ENCODE measurements at regions not wholly inside any gene's neighbourhood (a gene's known extent, or its start where the extent isn't known, plus 50 kb on each side); places are given as distances from the start of the nearest gene placed in this dataset.
"Not testable (repeated sequence)": the region's sequence is repeated elsewhere in the genome, so short reads cannot be mapped to it uniquely, and the experiment has no call there.

- no peak for TF ChIP-seq CTCF (IDR thresholded peaks at IDR 0.05)
- no peak overlapping the region for H3K27ac ChIP-seq
Measured at GRCh38 chr5:164317676-164318075, 812.3 kb downstream of the MAT2B start.

GRCh38 chr5:164319161-164319560 lies 813.7 kb downstream of the MAT2B start:
- TF ChIP-seq ZFX (IDR thresholded peaks at IDR 0.05; ENCODE audit: borderline replicate concordance) (no peak), CTCF (IDR thresholded peaks at IDR 0.05) (no peak)
- H3K27ac ChIP-seq = no peak overlapping the region

- H3K27ac ChIP-seq = no peak overlapping the region
- TF ChIP-seq ZFX (IDR thresholded peaks at IDR 0.05; ENCODE audit: borderline replicate concordance) (no peak), CTCF (IDR thresholded peaks at IDR 0.05) (no peak)
Measured at GRCh38 chr5:164324239-164324638, 818.8 kb downstream of the MAT2B start.

- no peak overlapping the region for H3K27ac ChIP-seq
- TF ChIP-seq CTCF (IDR thresholded peaks at IDR 0.05) (peak; percentile 33), ZFX (IDR thresholded peaks at IDR 0.05; ENCODE audit: borderline replicate concordance) (no peak)
Measured at GRCh38 chr5:164326219-164326618, 820.8 kb downstream of the MAT2B start.

GRCh38 chr5:164327166-164327565 lies 821.7 kb downstream of the MAT2B start:
- not testable (repeated sequence) for H3K27ac ChIP-seq

- TF ChIP-seq CTCF (IDR thresholded peaks at IDR 0.05) = no peak
- no peak for TF ChIP-seq ZFX (IDR thresholded peaks at IDR 0.05; ENCODE audit: borderline replicate concordance)
- no peak overlapping the region for H3K27ac ChIP-seq
Measured at GRCh38 chr5:164332349-164333196, 827.2 kb downstream of the MAT2B start.

- TF ChIP-seq CTCF (IDR thresholded peaks at IDR 0.05) (no peak), ZFX (IDR thresholded peaks at IDR 0.05; ENCODE audit: borderline replicate concordance) (no peak)
- H3K27ac ChIP-seq = no peak overlapping the region
Measured at GRCh38 chr5:164335837-164336236, 830.4 kb downstream of the MAT2B start.

GRCh38 chr5:164336276-164336675 lies 830.9 kb downstream of the MAT2B start:
- no peak for TF ChIP-seq CTCF (IDR thresholded peaks at IDR 0.05)
- no peak for TF ChIP-seq ZFX (IDR thresholded peaks at IDR 0.05; ENCODE audit: borderline replicate concordance)
- no peak overlapping the region for H3K27ac ChIP-seq
